Uterus (tissue), 3 donors: ENCODE measurements at regions not wholly inside any gene's neighbourhood (a gene's known extent, or its start where the extent isn't known, plus 50 kb on each side); places are given as distances from the start of the nearest gene placed in this dataset.

ENCODE experiments used
- DNase-seq, 2 donors: peaks; one replicate each; pipeline ENCODE4 v3.0.0-alpha.2; 2019 to 2020
- H3K27ac ChIP-seq, 2 donors: fragments of 200-600 bp; sonication (generic); 1 replicate in 1 of 2; 2 replicates in 1 of 2; pipeline ENCODE4 v1.5.1; 2016 to 2018
- H3K27me3 ChIP-seq, 2 donors: fragments of 200-600 bp; sonication (generic); one replicate each; pipeline ENCODE4 v1.5.1; 2018 to 2019; ENCODE audit warnings: control low read depth in 1 of 2
- H3K36me3 ChIP-seq, 2 donors: fragments of 200-600 bp; sonication (generic); one replicate each; pipeline ENCODE4 v1.5.1; 2019; ENCODE audit warnings: control low read depth in 1 of 2
- H3K4me1 ChIP-seq, 2 donors: fragments of 200-600 bp; sonication (generic); one replicate each; pipeline ENCODE4 v1.5.1; 2018 to 2019; ENCODE audit warnings: control low read depth in 1 of 2
- H3K4me3 ChIP-seq, 2 donors: fragments of 200-600 bp; sonication (generic); 1 replicate in 1 of 2; 2 replicates in 1 of 2; pipeline ENCODE4 v1.5.1; 2018 to 2019; ENCODE audit warnings: mild to moderate bottlenecking in 1 of 2
- H3K9me3 ChIP-seq, 2 donors: fragments of 200-600 bp; sonication (generic); one replicate each; pipeline ENCODE4 v1.5.1; 2019; ENCODE audit warnings: control low read depth in 1 of 2
- POLR2A ChIP-seq, 2 donors: fragments of 450-650 bp; IDR thresholded peaks; one replicate each; pipeline ENCODE4 v1.6.1; 2016; ENCODE audit warnings: antibody characterized with exemption in 2 of 2, mild to moderate bottlenecking in 1 of 2, moderate library complexity in 1 of 2
- intact Hi-C: fragments of 100-400 bp; cut with DNase I; formaldehyde crosslinking; loops from one replicate; pipeline ENCODE4 v1.15.1; 2023; ENCODE audit warnings: low total_unique reads
- TF ChIP-seq, protein P1 (sequence below), 4 experiments: fragments of 200-600 bp in 2 of 4; fragments of 450-650 bp in 2 of 4; sonication (generic) in 2 of 4; IDR thresholded peaks; one replicate each; pipeline ENCODE4 v1.5.1; 2016 to 2019; ENCODE audit warnings: antibody characterized with exemption in 4 of 4, mild to moderate bottlenecking in 2 of 4, moderate library complexity in 1 of 4
- donor health status: DM: yes; HTN: yes; CAD: no.

DNA sequence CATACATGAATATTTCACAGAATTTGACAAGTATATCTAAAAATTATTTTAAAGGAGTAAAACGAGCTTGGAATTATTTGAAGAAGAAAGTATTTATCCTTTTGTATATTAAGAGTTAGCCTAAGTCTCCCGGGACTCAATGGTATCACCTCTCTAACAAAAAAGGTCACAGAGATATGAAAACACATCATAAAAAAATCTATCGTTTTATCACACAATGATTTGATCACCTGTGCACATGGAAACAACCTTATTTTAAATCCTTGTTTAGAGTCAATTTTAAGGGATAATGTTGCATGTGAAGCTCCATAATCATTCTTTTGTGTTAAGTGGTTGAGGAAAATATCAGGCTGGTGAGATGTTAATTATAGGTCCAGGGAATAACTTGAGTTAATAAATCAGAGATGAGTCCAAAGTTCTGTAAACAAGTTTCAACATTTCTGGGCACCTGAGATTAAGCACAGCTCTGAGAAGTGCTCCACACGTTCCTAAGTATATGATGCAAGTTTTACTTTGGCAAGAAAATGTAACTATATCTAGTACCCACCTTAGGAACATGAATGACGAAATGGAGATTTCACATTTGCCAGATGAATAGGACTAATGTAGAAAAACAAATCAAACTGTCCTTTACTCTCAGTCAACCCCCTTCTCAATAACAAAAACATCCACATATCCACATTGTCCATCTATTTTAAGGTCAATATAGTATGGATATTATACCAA, 148.5 kb upstream of the AKR1E2 start:
- H3K27me3 ChIP-seq = no peaks in the 10 kb centered on the region
- H3K36me3 ChIP-seq = no peaks in the 10 kb centered on the region
- H3K4me1 ChIP-seq = peaks cover 0 to 8% of the 10 kb centered on the region in 2 donors
- TF ChIP-seq POLR2A (IDR thresholded peaks at IDR 0.05) = no peak
- TF ChIP-seq, protein P1, sequence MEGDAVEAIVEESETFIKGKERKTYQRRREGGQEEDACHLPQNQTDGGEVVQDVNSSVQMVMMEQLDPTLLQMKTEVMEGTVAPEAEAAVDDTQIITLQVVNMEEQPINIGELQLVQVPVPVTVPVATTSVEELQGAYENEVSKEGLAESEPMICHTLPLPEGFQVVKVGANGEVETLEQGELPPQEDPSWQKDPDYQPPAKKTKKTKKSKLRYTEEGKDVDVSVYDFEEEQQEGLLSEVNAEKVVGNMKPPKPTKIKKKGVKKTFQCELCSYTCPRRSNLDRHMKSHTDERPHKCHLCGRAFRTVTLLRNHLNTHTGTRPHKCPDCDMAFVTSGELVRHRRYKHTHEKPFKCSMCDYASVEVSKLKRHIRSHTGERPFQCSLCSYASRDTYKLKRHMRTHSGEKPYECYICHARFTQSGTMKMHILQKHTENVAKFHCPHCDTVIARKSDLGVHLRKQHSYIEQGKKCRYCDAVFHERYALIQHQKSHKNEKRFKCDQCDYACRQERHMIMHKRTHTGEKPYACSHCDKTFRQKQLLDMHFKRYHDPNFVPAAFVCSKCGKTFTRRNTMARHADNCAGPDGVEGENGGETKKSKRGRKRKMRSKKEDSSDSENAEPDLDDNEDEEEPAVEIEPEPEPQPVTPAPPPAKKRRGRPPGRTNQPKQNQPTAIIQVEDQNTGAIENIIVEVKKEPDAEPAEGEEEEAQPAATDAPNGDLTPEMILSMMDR (IDR thresholded peaks at IDR 0.05) = no peak
- H3K9me3 ChIP-seq = no peaks in the 10 kb centered on the region
- no peak overlapping the region for H3K4me3 ChIP-seq
- no peak for DNase-seq
- peak overlapping the region; percentile 74 to 76 for H3K27ac ChIP-seq
- intact Hi-C loops = no loop called here

DNA sequence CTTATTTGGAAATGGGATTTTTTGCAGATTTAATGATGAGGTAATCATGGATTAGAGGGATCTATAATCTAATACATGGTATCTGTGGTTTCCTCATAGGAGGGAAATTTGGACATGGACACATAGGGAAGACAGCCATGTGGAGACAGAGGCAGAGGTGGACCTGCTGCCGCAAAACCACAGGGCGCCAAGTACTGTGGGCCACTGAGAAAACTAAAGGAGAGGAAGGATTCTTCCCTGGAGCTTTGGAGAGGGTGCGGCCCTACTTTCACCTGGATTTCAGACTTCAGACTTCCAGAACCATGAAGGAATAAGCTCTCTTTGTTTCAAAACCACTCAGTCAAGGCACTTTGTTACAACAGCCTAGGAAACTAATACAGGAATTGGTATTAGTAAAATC, 149.4 kb upstream of the AKR1E2 start:
- peak overlapping the region; percentile 34 to 76 for H3K27ac ChIP-seq
- TF ChIP-seq, protein P1 (IDR thresholded peaks at IDR 0.05) = no peak
- no peak for TF ChIP-seq POLR2A (IDR thresholded peaks at IDR 0.05)
- DNase-seq = no peak
- intact Hi-C loops = no loop called here
- peaks cover 0 to 8% of the 10 kb centered on the region in 2 donors for H3K4me1 ChIP-seq
- no peaks in the 10 kb centered on the region for H3K27me3 ChIP-seq
- H3K9me3 ChIP-seq = no peaks in the 10 kb centered on the region
- H3K36me3 ChIP-seq = no peaks in the 10 kb centered on the region
- H3K4me3 ChIP-seq = no peak overlapping the region

DNA sequence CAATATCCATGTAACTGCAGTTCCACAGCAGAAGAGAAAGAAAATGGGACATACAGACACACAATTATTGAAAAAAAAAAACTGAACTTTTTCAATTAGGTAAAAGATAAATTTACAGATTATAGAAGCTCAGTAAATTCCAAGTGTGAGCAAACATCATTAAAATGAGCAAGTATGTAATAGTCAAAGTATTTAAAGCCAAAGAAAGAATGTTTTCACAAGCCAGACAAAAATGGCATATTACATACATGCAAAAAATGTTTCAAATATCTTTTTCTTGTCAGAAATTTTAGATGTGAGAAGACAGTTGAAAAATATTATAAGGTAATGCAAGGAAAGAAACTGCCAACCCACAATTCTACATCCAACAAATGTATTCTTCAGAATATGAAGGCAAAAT, 150.2 kb upstream of the AKR1E2 start:
- DNase-seq = no peak
- peaks cover 0 to 8% of the 10 kb centered on the region in 2 donors for H3K4me1 ChIP-seq
- TF ChIP-seq POLR2A (IDR thresholded peaks at IDR 0.05) = no peak
- TF ChIP-seq, protein P1 (IDR thresholded peaks at IDR 0.05) = no peak
- H3K27ac ChIP-seq = no peak overlapping the region
- no peaks in the 10 kb centered on the region for H3K36me3 ChIP-seq
- H3K9me3 ChIP-seq = no peaks in the 10 kb centered on the region
- intact Hi-C loops = no loop called here
- H3K4me3 ChIP-seq = no peak overlapping the region
- H3K27me3 ChIP-seq = no peaks in the 10 kb centered on the region

DNA sequence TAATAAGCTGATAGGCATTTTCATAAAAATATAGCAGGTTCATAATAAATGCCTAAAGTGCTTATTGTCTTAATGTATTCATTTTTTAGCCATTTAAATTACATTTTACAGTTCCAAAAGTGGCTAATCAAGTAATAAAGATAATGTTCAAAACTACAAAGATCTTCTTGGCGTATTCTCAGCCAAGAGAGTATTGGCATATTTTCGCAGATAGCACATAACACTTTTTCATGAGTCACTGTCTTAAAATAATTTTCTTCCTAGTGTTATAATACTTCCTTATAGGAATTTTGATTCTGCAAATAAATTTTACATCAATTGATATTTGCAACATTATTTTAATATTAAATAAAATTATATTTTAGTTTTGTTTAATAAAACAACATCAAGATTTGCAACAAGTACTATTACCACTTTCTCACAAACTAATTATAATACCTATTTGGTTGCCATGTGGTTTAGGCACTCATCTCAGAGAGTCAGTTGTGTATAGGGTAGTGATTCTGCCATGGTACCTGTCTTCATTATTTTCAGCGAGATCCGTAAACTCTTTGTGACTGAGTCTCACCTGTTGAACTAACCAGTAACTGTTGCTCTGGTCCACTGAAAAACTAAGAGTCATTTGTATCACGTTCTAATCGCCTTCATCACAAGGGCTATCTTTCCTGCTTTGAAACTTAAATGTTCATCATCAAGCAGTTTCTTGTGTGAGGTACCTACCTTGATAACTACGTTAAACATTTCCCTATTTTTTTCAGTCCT, 152.5 kb upstream of the AKR1E2 start:
- no peak for DNase-seq

More for the DNA sequence above, 152.5 kb upstream of the AKR1E2 start:
- TF ChIP-seq, protein P1 (IDR thresholded peaks at IDR 0.05) = no peak
- no peak for TF ChIP-seq POLR2A (IDR thresholded peaks at IDR 0.05)
- Histone ChIP-seq H3K9me3 (no peaks in the 10 kb centered on the region), H3K27me3 (no peaks in the 10 kb centered on the region), H3K27ac (no peak overlapping the region), H3K36me3 (no peaks in the 10 kb centered on the region), H3K4me1 (peaks cover 0 to 2% of the 10 kb centered on the region in 2 donors), H3K4me3 (no peak overlapping the region)
- intact Hi-C loops = no loop called here
